ENCODE measurements at regions not wholly inside any gene's neighbourhood (a gene's known extent, or its start where the extent isn't known, plus 50 kb on each side); places are given as distances from the start of the nearest gene placed in this dataset.
"Not testable (repeated sequence)": the region's sequence is repeated elsewhere in the genome, so short reads cannot be mapped to it uniquely, and the experiment has no call there.

GRCh38 chr4:83947125-83947829 lies 411.4 kb downstream of the GPAT3 start:
- TF ChIP-seq POLR2AphosphoS5 (IDR thresholded peaks at IDR 0.05; ENCODE audit: low read depth, low read length) (no peak), SIN3A (IDR thresholded peaks at IDR 0.05; ENCODE audit: borderline replicate concordance, insufficient read depth, low read depth, low read length) (no peak), REST (IDR thresholded peaks at IDR 0.05; ENCODE audit: insufficient read depth in 1 of 2, low read depth in 2 of 2, low read length in 1 of 2) (no peak), TCF7L2 (IDR thresholded peaks at IDR 0.05; ENCODE audit: low read depth, low read length) (no peak)
- no peaks in the 10 kb centered on the region for H3K9me3 ChIP-seq (ENCODE audit: control insufficient read depth, insufficient read depth, low read depth, low read length)
- no peak overlapping the region for H3K4me3 ChIP-seq (ENCODE audit: low read depth in 2 of 2, low read length in 2 of 2)
- no peaks in the 10 kb centered on the region for H3K27me3 ChIP-seq (ENCODE audit: control insufficient read depth, insufficient read depth, low read length)
- ATAC-seq, result no peak
- intact Hi-C loops (cut with micrococcal nuclease; ENCODE audit: unreplicated experiment) (no loop called here), in situ Hi-C loops (cut with HindIII; ENCODE audit: low pct_unique_long_range_greater_than_20kb, low sequenced_read_pairs) (no loop called here)
- DNase-seq (ENCODE audit: low read depth, low spot score), result no peak
- no TSS peak for BruUV-seq (replicated peaks)
- no peaks in the 10 kb centered on the region for H3K4me1 ChIP-seq (ENCODE audit: control insufficient read depth, insufficient read depth, low read length)
- CTCF ChIA-PET, result no interaction called here
- H3K27ac ChIP-seq (ENCODE audit: low read length), result no peak overlapping the region
- POLR2A ChIA-PET, result no interaction called here
- no peaks in the 10 kb centered on the region for H3K36me3 ChIP-seq (ENCODE audit: control insufficient read depth, insufficient read depth, low read length)

- intact Hi-C loops (cut with micrococcal nuclease; ENCODE audit: unreplicated experiment); H3K4me1 ChIP-seq (ENCODE audit: control insufficient read depth, insufficient read depth, low read length); H3K36me3 ChIP-seq (ENCODE audit: control insufficient read depth, insufficient read depth, low read length); DNase-seq (ENCODE audit: low read depth, low spot score); ATAC-seq; H3K27ac ChIP-seq (ENCODE audit: low read length); H3K27me3 ChIP-seq (ENCODE audit: control insufficient read depth, insufficient read depth, low read length); in situ Hi-C loops (cut with HindIII; ENCODE audit: low pct_unique_long_range_greater_than_20kb, low sequenced_read_pairs); POLR2A ChIA-PET; H3K4me3 ChIP-seq (ENCODE audit: low read depth in 2 of 2, low read length in 2 of 2); H3K9me3 ChIP-seq (ENCODE audit: control insufficient read depth, insufficient read depth, low read depth, low read length); CTCF ChIA-PET; BruUV-seq (replicated peaks): not testable (repeated sequence)
These were observed 407.8 kb downstream of the GPAT3 start for GRCh38 chr4:83943691-83944090.

- DNase-seq (ENCODE audit: low read depth, low spot score) (peak; percentile 18), ATAC-seq (no peak; the same call in 1 of the 2 replicates)
- Histone ChIP-seq H3K27ac (ENCODE audit: low read length) (no peak overlapping the region), H3K4me3 (ENCODE audit: low read depth in 2 of 2, low read length in 2 of 2) (no peak overlapping the region), H3K27me3 (ENCODE audit: control insufficient read depth, insufficient read depth, low read length) (no peaks in the 10 kb centered on the region), H3K36me3 (ENCODE audit: control insufficient read depth, insufficient read depth, low read length) (no peaks in the 10 kb centered on the region), H3K9me3 (ENCODE audit: control insufficient read depth, insufficient read depth, low read depth, low read length) (no peaks in the 10 kb centered on the region), H3K4me1 (ENCODE audit: control insufficient read depth, insufficient read depth, low read length) (no peaks in the 10 kb centered on the region)
- in situ Hi-C loops (cut with HindIII; ENCODE audit: low pct_unique_long_range_greater_than_20kb, low sequenced_read_pairs), result no loop called here
- BruUV-seq (replicated peaks), result no TSS peak
- ChIA-PET CTCF (no interaction called here), POLR2A (no interaction called here)
- TF ChIP-seq POLR2AphosphoS5 (IDR thresholded peaks at IDR 0.05; ENCODE audit: low read depth, low read length), result no peak
- TF ChIP-seq TCF7L2 (IDR thresholded peaks at IDR 0.05; ENCODE audit: low read depth, low read length), result no peak
- TF ChIP-seq SIN3A (IDR thresholded peaks at IDR 0.05; ENCODE audit: borderline replicate concordance, insufficient read depth, low read depth, low read length), result no peak
- intact Hi-C loops (cut with micrococcal nuclease; ENCODE audit: unreplicated experiment), result no loop called here
These were observed 397.0 kb downstream of the GPAT3 start for GRCh38 chr4:83932750-83933391.
